Hepatocyte (in vitro differentiated cells): ENCODE measurements at regions not wholly inside any gene's neighbourhood (a gene's known extent, or its start where the extent isn't known, plus 50 kb on each side); places are given as distances from the start of the nearest gene placed in this dataset.

Experiments used
- DNase-seq: peaks from one replicate; pipeline ENCODE4 v3.0.0-alpha.2; 2016; ENCODE audit warnings: low spot score
- H2AFZ ChIP-seq: fragments of 200-600 bp; sonication (generic); 2 replicates; pipeline ENCODE4 v1.6.0; 2016; ENCODE audit warnings: antibody characterized with exemption, mild to moderate bottlenecking
- H3K27ac ChIP-seq: fragments of 200-600 bp; sonication (generic); 2 replicates; pipeline ENCODE4 v1.5.1; 2016; ENCODE audit warnings: mild to moderate bottlenecking
- H3K27me3 ChIP-seq: fragments of 200-600 bp; sonication (generic); 2 replicates; pipeline ENCODE4 v1.6.1; 2016
- H3K36me3 ChIP-seq: fragments of 200-600 bp; sonication (generic); replicated peaks from 2 replicates; pipeline ENCODE4 v1.5.1; 2016; ENCODE audit warnings: low read depth; ENCODE audit not compliant: insufficient read depth
- H3K4me1 ChIP-seq: fragments of 200-600 bp; sonication (generic); 2 replicates; pipeline ENCODE4 v1.5.1; 2016; ENCODE audit warnings: mild to moderate bottlenecking, moderate library complexity; ENCODE audit not compliant: insufficient read depth
- H3K4me2 ChIP-seq: fragments of 200-600 bp; sonication (generic); 2 replicates; pipeline ENCODE4 v1.6.0; 2016
- H3K4me3 ChIP-seq: fragments of 200-600 bp; sonication (generic); 2 replicates; pipeline ENCODE4 v1.5.1; 2016; ENCODE audit warnings: mild to moderate bottlenecking
- H3K79me2 ChIP-seq: fragments of 200-600 bp; sonication (generic); 2 replicates; pipeline ENCODE4 v1.6.0; 2017; ENCODE audit warnings: mild to moderate bottlenecking
- H3K9me2 ChIP-seq: fragments of 200-600 bp; sonication (generic); replicated peaks from 2 replicates; pipeline ENCODE4 v1.6.0; 2017; ENCODE audit warnings: mild to moderate bottlenecking; ENCODE audit not compliant: insufficient read depth
- H3K9me3 ChIP-seq: fragments of 200-600 bp; sonication (generic); 2 replicates; pipeline ENCODE4 v1.5.1; 2016; ENCODE audit warnings: low read depth, mild to moderate bottlenecking
- H4K20me1 ChIP-seq: fragments of 200-600 bp; sonication (generic); 2 replicates; pipeline ENCODE4 v1.6.0; 2016; ENCODE audit warnings: mild to moderate bottlenecking; ENCODE audit not compliant: insufficient read depth, poor library complexity, severe bottlenecking
- EZH2 ChIP-seq: fragments of 200-600 bp; sonication (generic); IDR thresholded peaks from 2 replicates; pipeline ENCODE4 v1.6.1; 2016; ENCODE audit warnings: antibody characterized with exemption, mild to moderate bottlenecking, borderline replicate concordance
- EZH2phosphoT487 ChIP-seq: fragments of 200-600 bp; sonication (generic); IDR thresholded peaks from one replicate; pipeline ENCODE4 v1.6.1; 2018; ENCODE audit warnings: antibody characterized with exemption, mild to moderate bottlenecking, low read depth, moderate library complexity; ENCODE audit not compliant: unreplicated experiment, severe bottlenecking
- WGBS: methylation state at CpG from one replicate; pipeline ENCODE4 v1.1.6; 2016; ENCODE audit warnings: low lambda C conversion rate; ENCODE audit errors: missing lambda C conversion rate; 5-methylcytosine and 5-hydroxymethylcytosine counted together
- TF ChIP-seq, protein P1 (sequence below): fragments of 200-600 bp; sonication (generic); IDR thresholded peaks from 2 replicates; pipeline ENCODE4 v1.5.1; 2016; ENCODE audit warnings: antibody characterized with exemption, mild to moderate bottlenecking; ENCODE audit not compliant: poor library complexity

DNA sequence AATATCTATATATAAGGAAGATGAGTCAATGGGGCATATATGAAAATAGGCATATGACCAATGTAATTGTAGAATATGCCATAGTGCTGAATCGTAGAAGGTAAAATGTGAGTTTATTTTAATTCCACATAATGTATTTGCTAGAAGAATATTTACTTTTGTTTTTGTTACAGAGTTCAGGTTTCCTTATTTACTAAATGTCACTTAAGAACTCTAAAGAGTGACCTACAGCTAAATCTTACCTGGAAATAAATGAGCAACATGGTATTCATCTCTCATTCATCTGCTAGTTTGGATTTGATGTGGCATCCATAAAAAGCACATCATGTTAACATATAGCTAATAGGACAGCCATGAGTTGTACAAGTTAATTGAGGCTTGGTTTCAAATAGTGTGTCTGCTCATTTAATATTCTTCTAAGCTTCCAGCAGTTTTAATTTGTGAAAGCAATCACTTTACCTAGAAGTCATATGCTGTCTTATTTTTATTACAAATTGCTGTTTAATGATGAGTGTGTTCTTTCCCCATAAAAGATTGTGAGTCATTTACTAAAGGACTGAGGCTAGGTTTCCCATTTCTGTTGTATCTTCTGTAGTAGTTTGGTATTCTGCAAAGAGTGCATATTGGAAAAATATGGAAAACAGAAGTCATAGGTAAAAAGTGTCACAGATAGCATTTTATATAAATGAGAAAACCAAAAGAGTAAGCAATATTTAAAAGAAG is 222.1 kb upstream of the POU1F1 start:
- no peaks in the 10 kb centered on the region for H3K36me3 ChIP-seq
- no peak for DNase-seq
- H3K79me2 ChIP-seq = no peaks in the 10 kb centered on the region
- TF ChIP-seq EZH2 (no peak), EZH2phosphoT487 (no peak)
- TF ChIP-seq, protein P1, sequence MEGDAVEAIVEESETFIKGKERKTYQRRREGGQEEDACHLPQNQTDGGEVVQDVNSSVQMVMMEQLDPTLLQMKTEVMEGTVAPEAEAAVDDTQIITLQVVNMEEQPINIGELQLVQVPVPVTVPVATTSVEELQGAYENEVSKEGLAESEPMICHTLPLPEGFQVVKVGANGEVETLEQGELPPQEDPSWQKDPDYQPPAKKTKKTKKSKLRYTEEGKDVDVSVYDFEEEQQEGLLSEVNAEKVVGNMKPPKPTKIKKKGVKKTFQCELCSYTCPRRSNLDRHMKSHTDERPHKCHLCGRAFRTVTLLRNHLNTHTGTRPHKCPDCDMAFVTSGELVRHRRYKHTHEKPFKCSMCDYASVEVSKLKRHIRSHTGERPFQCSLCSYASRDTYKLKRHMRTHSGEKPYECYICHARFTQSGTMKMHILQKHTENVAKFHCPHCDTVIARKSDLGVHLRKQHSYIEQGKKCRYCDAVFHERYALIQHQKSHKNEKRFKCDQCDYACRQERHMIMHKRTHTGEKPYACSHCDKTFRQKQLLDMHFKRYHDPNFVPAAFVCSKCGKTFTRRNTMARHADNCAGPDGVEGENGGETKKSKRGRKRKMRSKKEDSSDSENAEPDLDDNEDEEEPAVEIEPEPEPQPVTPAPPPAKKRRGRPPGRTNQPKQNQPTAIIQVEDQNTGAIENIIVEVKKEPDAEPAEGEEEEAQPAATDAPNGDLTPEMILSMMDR = no peak
- H3K27me3 ChIP-seq = no peaks in the 10 kb centered on the region
- WGBS = 95% methylated on average over 1 of the region's 1 CpG
- no peak overlapping the region for H3K27ac ChIP-seq
- H3K9me2 ChIP-seq = no peaks in the 10 kb centered on the region
- H3K4me1 ChIP-seq = no peaks in the 10 kb centered on the region
- no peak overlapping the region for H3K4me3 ChIP-seq
- H2AFZ ChIP-seq = no peak overlapping the region
- no peak overlapping the region for H3K4me2 ChIP-seq
- H3K9me3 ChIP-seq = no peaks in the 10 kb centered on the region
- no peaks in the 10 kb centered on the region for H4K20me1 ChIP-seq

DNA sequence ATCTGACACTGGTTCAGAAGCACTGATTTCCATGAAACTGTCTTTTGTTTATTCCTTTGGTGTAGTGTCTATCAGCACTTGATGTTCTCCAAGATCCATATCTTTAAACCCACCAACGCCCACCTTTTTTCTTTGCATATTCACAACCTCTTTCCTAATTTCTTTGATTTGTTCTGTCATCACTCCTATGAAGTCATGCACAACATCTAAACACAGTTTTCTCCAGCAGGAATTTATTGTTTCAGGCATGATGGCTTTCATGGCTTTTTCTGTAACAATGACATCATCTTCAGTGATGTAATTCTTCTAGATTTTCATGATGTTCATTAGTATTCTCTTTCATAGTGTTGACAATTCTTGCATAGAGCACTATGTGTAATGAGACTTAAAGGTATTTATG is 219.6 kb upstream of the POU1F1 start:
- Histone ChIP-seq H3K4me2 (no peak overlapping the region), H3K9me3 (no peaks in the 10 kb centered on the region), H3K4me1 (no peaks in the 10 kb centered on the region), H3K36me3 (no peaks in the 10 kb centered on the region), H4K20me1 (no peaks in the 10 kb centered on the region), H3K27ac (no peak overlapping the region), H3K4me3 (no peak overlapping the region), H3K9me2 (no peaks in the 10 kb centered on the region), H2AFZ (no peak overlapping the region), H3K79me2 (no peaks in the 10 kb centered on the region), H3K27me3 (no peaks in the 10 kb centered on the region)
- DNase-seq = no peak
- WGBS = 55% methylated on average over 1 of the region's 1 CpG
- TF ChIP-seq, protein P1 = no peak
- TF ChIP-seq EZH2phosphoT487 = no peak
- TF ChIP-seq EZH2 = no peak

DNA sequence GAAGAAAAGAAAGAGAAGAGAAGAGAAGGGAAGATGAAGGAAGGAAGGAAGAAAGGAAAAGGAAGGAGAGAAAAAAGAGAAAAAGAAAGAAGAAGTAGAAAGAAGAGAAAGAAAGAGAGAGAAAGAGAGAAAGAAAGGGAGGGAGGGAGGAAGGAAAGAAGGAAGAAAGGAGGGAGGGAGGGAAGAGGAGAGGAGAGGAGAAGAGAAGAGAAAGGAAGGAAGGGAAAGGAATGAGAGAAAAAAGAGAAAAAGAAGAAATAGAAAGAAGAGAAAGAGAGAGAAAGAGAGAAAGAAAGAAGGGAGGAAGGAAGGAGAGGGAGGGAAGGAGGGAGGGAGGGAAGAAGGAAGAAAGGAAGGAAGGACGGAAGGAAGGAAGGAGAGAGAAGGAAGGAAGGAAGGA is 217.9 kb upstream of the POU1F1 start:
- Histone ChIP-seq H3K4me1 (no peaks in the 10 kb centered on the region), H3K4me3 (no peak overlapping the region), H3K9me2 (no peaks in the 10 kb centered on the region), H3K27me3 (no peaks in the 10 kb centered on the region), H2AFZ (no peak overlapping the region), H3K36me3 (no peaks in the 10 kb centered on the region), H3K4me2 (no peak overlapping the region), H4K20me1 (no peaks in the 10 kb centered on the region), H3K79me2 (no peaks in the 10 kb centered on the region), H3K27ac (no peak overlapping the region), H3K9me3 (no peaks in the 10 kb centered on the region)
- TF ChIP-seq, protein P1 = no peak
- TF ChIP-seq EZH2phosphoT487 (no peak), EZH2 (no peak)
- WGBS = no CpG with 5 or more reads among the region's 1 CpG
- DNase-seq = no peak
